NT2/D1 (cell line): ENCODE measurements at regions not wholly inside any gene's neighbourhood (a gene's known extent, or its start where the extent isn't known, plus 50 kb on each side); places are given as distances from the start of the nearest gene placed in this dataset.

Source experiments
- YY1 ChIP-seq: IDR thresholded peaks from 2 replicates; pipeline ENCODE4 v1.6.1; 2011; ENCODE audit not compliant: insufficient read length, insufficient read depth
- ZNF274 ChIP-seq: IDR thresholded peaks from 2 replicates; pipeline ENCODE4 v1.6.1; 2011; ENCODE audit warnings: mild to moderate bottlenecking, low read depth, low read length

DNA sequence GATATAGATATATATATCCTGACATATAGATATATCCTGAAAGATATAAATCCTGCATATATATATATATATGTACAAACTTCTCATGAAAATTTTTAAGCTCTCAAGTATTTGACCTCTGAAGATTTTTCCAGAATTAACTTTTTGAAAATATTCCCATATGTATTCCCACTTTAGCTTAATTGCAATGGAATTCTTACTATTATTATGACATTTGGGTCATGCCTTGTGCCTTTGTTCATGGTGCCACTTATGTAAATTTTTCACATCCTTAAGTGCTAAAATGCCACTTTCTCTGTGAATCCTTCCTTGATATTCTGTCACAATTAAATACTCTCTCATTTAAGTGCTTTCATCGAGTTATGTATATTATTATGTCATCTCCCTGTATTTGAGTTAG is 398.2 kb upstream of the SEL1L start:
- TF ChIP-seq YY1 (no peak), ZNF274 (no peak)
